22Rv1 (cell line): ENCODE measurements at regions not wholly inside any gene's neighbourhood (a gene's known extent, or its start where the extent isn't known, plus 50 kb on each side); places are given as distances from the start of the nearest gene placed in this dataset.
"Not testable (repeated sequence)": the region's sequence is repeated elsewhere in the genome, so short reads cannot be mapped to it uniquely, and the experiment has no call there.

Experiments used
- ZFX ChIP-seq: fragments of 450-650 bp; IDR thresholded peaks from 2 replicates; pipeline ENCODE4 v1.6.1; 2017; ENCODE audit warnings: antibody characterized with exemption, borderline replicate concordance
- TF ChIP-seq, protein P1 (sequence below): fragments of 450-650 bp; IDR thresholded peaks from 2 replicates; pipeline ENCODE4 v1.5.1; 2017; ENCODE audit warnings: mild to moderate bottlenecking

DNA sequence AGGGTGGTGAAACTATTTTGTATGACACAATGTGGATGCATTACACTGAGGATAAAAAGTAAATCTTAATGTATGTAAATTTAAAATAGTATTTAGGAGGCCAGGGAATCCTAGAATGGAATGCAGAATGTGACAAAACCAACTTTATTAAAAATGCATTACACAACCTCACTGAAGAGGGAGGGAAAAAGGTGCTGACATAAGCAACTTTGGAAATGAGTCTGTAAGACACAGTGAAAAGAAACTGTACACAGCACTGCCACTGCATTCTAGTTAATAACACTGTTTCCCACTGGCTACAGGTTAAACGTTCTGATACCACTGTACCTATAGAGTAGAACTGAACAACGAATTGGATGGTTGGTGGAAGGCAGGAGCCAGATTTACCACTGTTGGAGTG is 308.8 kb upstream of the DPP6 start:
- TF ChIP-seq, protein P1, sequence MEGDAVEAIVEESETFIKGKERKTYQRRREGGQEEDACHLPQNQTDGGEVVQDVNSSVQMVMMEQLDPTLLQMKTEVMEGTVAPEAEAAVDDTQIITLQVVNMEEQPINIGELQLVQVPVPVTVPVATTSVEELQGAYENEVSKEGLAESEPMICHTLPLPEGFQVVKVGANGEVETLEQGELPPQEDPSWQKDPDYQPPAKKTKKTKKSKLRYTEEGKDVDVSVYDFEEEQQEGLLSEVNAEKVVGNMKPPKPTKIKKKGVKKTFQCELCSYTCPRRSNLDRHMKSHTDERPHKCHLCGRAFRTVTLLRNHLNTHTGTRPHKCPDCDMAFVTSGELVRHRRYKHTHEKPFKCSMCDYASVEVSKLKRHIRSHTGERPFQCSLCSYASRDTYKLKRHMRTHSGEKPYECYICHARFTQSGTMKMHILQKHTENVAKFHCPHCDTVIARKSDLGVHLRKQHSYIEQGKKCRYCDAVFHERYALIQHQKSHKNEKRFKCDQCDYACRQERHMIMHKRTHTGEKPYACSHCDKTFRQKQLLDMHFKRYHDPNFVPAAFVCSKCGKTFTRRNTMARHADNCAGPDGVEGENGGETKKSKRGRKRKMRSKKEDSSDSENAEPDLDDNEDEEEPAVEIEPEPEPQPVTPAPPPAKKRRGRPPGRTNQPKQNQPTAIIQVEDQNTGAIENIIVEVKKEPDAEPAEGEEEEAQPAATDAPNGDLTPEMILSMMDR, result not testable (repeated sequence)
- TF ChIP-seq ZFX, result not testable (repeated sequence)
